ENCODE measurements at regions not wholly inside any gene's neighbourhood (a gene's known extent, or its start where the extent isn't known, plus 50 kb on each side); places are given as distances from the start of the nearest gene placed in this dataset.
"Not testable (repeated sequence)": the region's sequence is repeated elsewhere in the genome, so short reads cannot be mapped to it uniquely, and the experiment has no call there.

GRCh38 chr12:74245458-74245857 is 292.2 kb upstream of the ATXN7L3B start:
- WGBS (ENCODE audit: low lambda C conversion rate, missing lambda C conversion rate): 90% methylated on average over 1 of the region's 1 CpG
- no peak overlapping the region for H2AFZ ChIP-seq

GRCh38 chr12:74250891-74251290 is 286.7 kb upstream of the ATXN7L3B start:
- Histone ChIP-seq H2AFZ (no peak overlapping the region), H3K79me2 (no peaks in the 10 kb centered on the region), H3K27me3 (no peaks in the 10 kb centered on the region), H4K20me1 (ENCODE audit: insufficient read depth, poor library complexity, severe bottlenecking) (no peaks in the 10 kb centered on the region), H3K9me3 (ENCODE audit: low read depth) (no peaks in the 10 kb centered on the region), H3K27ac (no peak overlapping the region), H3K4me3 (no peak overlapping the region), H3K36me3 (replicated peaks; ENCODE audit: insufficient read depth, low read depth) (no peaks in the 10 kb centered on the region), H3K9me2 (replicated peaks; ENCODE audit: insufficient read depth) (no peaks in the 10 kb centered on the region), H3K4me1 (ENCODE audit: insufficient read depth) (no peaks in the 10 kb centered on the region), H3K4me2 (no peak overlapping the region)
- WGBS (ENCODE audit: low lambda C conversion rate, missing lambda C conversion rate): 70% methylated on average over 1 of the region's 1 CpG
- TF ChIP-seq EZH2 (IDR thresholded peaks at IDR 0.05; ENCODE audit: borderline replicate concordance) (no peak), EZH2phosphoT487 (IDR thresholded peaks at IDR 0.05; ENCODE audit: low read depth, severe bottlenecking, unreplicated experiment) (no peak)
- no peak for DNase-seq (ENCODE audit: low spot score)

More at GRCh38 chr12:74245458-74245857, 292.2 kb upstream of the ATXN7L3B start:
- no peak for DNase-seq (ENCODE audit: low spot score)
- H4K20me1 ChIP-seq (ENCODE audit: insufficient read depth, poor library complexity, severe bottlenecking): no peaks in the 10 kb centered on the region
- H3K9me3 ChIP-seq (ENCODE audit: low read depth): no peaks in the 10 kb centered on the region
- no peak overlapping the region for H3K4me3 ChIP-seq
- no peaks in the 10 kb centered on the region for H3K36me3 ChIP-seq (replicated peaks; ENCODE audit: insufficient read depth, low read depth)
- H3K79me2 ChIP-seq: no peaks in the 10 kb centered on the region
- no peaks in the 10 kb centered on the region for H3K4me1 ChIP-seq (ENCODE audit: insufficient read depth)
- TF ChIP-seq EZH2 (IDR thresholded peaks at IDR 0.05; ENCODE audit: borderline replicate concordance): no peak
- TF ChIP-seq CTCF (IDR thresholded peaks at IDR 0.05; ENCODE audit: poor library complexity): no peak
- no peak for TF ChIP-seq EZH2phosphoT487 (IDR thresholded peaks at IDR 0.05; ENCODE audit: low read depth, severe bottlenecking, unreplicated experiment)
- H3K27me3 ChIP-seq: no peaks in the 10 kb centered on the region
- H3K27ac ChIP-seq: no peak overlapping the region
- no peak overlapping the region for H3K4me2 ChIP-seq
- H3K9me2 ChIP-seq (replicated peaks; ENCODE audit: insufficient read depth): no peaks in the 10 kb centered on the region

DNA sequence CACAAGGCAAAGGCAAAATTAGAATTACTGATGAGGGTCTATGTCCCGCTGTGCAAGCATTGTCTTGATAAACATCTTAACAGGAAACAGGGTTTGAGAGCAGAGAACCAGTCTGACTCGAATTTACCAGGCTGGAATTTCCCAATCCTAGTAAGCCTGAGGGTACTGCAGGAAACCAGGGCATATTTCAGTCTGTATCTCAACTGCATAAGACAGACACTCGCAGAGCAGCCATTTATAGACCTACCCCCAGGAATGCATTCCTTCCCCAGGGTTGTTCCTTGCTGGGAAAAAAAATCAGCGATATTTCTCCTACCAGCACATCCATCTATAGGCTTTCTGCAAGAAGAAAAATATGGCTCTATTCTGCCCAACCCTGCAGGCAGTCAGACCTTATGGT is 283.8 kb upstream of the ATXN7L3B start:
- not testable (repeated sequence) for H3K9me3 ChIP-seq (ENCODE audit: low read depth); H3K79me2 ChIP-seq; H3K36me3 ChIP-seq (replicated peaks; ENCODE audit: insufficient read depth, low read depth); DNase-seq (ENCODE audit: low spot score); H3K27ac ChIP-seq; H2AFZ ChIP-seq; H3K4me1 ChIP-seq (ENCODE audit: insufficient read depth); H3K27me3 ChIP-seq; H4K20me1 ChIP-seq (ENCODE audit: insufficient read depth, poor library complexity, severe bottlenecking); H3K9me2 ChIP-seq (replicated peaks; ENCODE audit: insufficient read depth); H3K4me2 ChIP-seq; H3K4me3 ChIP-seq
- WGBS (ENCODE audit: low lambda C conversion rate, missing lambda C conversion rate): 88% methylated on average over 4 of the region's 4 CpGs

GRCh38 chr12:74254784-74255183 is 282.9 kb upstream of the ATXN7L3B start:
- Histone ChIP-seq H3K79me2 (no peaks in the 10 kb centered on the region), H3K36me3 (replicated peaks; ENCODE audit: insufficient read depth, low read depth) (no peaks in the 10 kb centered on the region), H3K4me3 (no peak overlapping the region), H2AFZ (no peak overlapping the region), H3K4me2 (no peak overlapping the region), H3K4me1 (ENCODE audit: insufficient read depth) (no peaks in the 10 kb centered on the region), H4K20me1 (ENCODE audit: insufficient read depth, poor library complexity, severe bottlenecking) (no peaks in the 10 kb centered on the region), H3K27ac (no peak overlapping the region), H3K9me2 (replicated peaks; ENCODE audit: insufficient read depth) (no peaks in the 10 kb centered on the region), H3K27me3 (no peaks in the 10 kb centered on the region), H3K9me3 (ENCODE audit: low read depth) (no peaks in the 10 kb centered on the region)
- DNase-seq (ENCODE audit: low spot score): no peak
- TF ChIP-seq EZH2 (IDR thresholded peaks at IDR 0.05; ENCODE audit: borderline replicate concordance) (no peak), CTCF (IDR thresholded peaks at IDR 0.05; ENCODE audit: poor library complexity) (no peak), EZH2phosphoT487 (IDR thresholded peaks at IDR 0.05; ENCODE audit: low read depth, severe bottlenecking, unreplicated experiment) (no peak)

All from hepatocyte (in vitro differentiated cells).